ENCODE measurements at regions not wholly inside any gene's neighbourhood (a gene's known extent, or its start where the extent isn't known, plus 50 kb on each side); places are given as distances from the start of the nearest gene placed in this dataset.

DNA sequence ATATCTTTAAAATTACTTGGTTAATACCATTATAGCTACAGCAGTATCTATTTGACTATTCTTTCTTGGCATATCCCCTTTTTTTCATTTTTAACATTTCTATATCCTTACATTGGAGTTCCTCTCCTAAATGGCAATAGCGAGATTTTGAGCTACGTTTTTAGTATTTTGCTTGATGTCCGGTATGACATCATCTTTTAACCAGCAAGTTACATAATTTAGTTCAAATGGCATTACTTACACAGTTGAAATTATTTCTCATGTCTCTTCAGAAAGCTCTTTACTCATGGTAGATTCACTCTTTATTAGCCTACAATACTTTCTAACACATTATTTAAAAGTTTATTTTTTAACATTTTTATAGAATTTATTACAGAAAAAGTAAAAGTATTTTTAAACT, 701.7 kb upstream of the EPHA7 start:
- TF ChIP-seq, protein P1, sequence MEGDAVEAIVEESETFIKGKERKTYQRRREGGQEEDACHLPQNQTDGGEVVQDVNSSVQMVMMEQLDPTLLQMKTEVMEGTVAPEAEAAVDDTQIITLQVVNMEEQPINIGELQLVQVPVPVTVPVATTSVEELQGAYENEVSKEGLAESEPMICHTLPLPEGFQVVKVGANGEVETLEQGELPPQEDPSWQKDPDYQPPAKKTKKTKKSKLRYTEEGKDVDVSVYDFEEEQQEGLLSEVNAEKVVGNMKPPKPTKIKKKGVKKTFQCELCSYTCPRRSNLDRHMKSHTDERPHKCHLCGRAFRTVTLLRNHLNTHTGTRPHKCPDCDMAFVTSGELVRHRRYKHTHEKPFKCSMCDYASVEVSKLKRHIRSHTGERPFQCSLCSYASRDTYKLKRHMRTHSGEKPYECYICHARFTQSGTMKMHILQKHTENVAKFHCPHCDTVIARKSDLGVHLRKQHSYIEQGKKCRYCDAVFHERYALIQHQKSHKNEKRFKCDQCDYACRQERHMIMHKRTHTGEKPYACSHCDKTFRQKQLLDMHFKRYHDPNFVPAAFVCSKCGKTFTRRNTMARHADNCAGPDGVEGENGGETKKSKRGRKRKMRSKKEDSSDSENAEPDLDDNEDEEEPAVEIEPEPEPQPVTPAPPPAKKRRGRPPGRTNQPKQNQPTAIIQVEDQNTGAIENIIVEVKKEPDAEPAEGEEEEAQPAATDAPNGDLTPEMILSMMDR (optimal IDR thresholded peaks at IDR 0.05 in 1 of 3, IDR thresholded peaks at IDR 0.05 in 1 of 3, conservative IDR thresholded peaks at IDR 0.05 in 1 of 3; ENCODE audit: extremely low read depth in 1 of 3, insufficient read depth in 2 of 3, low read length in 3 of 3): no peak
- no peak for TF ChIP-seq EZH2 (IDR thresholded peaks at IDR 0.05; ENCODE audit: low read length)
